K562 (cell line): ENCODE measurements at regions not wholly inside any gene's neighbourhood (a gene's known extent, or its start where the extent isn't known, plus 50 kb on each side); places are given as distances from the start of the nearest gene placed in this dataset.

Source experiments
- ATAC-seq: fragments of 200-7000 bp; cut with Tn5 transposase; 3 replicates; pipeline ENCODE4 v1.9.1; 2020; ENCODE audit warnings: moderate library complexity
- BruUV-seq: library from RNA; stranded (reverse); fragments of 400-500 nt; replicated peaks from 2 replicates; lab custom pipeline; 2021; lab: Mats Ljungman, UMichigan
- CTCF ChIA-PET: fragments of 300-600 bp; formaldehyde crosslinking; extraction: SDS; loops from one replicate; lab custom pipeline; 2021; ENCODE audit warnings: low intra/inter-chr PET ratio; lab: Yijun Ruan, JAX
- POLR2A ChIA-PET: fragments of 300-600, 350-650 bp; sonication (Branson Sonifier 250); formaldehyde crosslinking; extraction: SDS; loops from one replicate; lab custom pipeline; 2021; ENCODE audit warnings: antibody characterized with exemption, inconsistent platforms; lab: Yijun Ruan, JAX
- DNase-seq, 4 experiments: peaks; one replicate each; pipeline versions ENCODE4 v3.0.0 to v3.0.0-alpha.2; 2011 to 2018; ENCODE audit warnings: low spot score in 3 of 4, mixed read lengths in 3 of 4; ENCODE audit errors: extremely low read depth in 1 of 4
- FAIRE-seq: peaks from 2 replicates; lab custom pipeline; 2011; peaks lifted over from hg19 to GRCh38; lab: Jason Lieb, UNC
- H2AFZ ChIP-seq: 2 replicates; pipeline ENCODE4 v1.6.0; 2011; ENCODE audit warnings: low read depth, low read length, control low read depth, inconsistent platforms
- H3K27ac ChIP-seq: fragments of 200-600 bp; 3 replicates; pipeline ENCODE4 v1.8.0; 2011; ENCODE audit warnings: low read depth, mild to moderate bottlenecking, control low read depth, inconsistent platforms, low read length, moderate library complexity, mixed read lengths; ENCODE audit errors: extremely low read depth
- H3K27me3 ChIP-seq, 2 experiments: fragments of 300-600 bp in 1 of 2; 2 replicates in 1 of 2; 3 replicates in 1 of 2; pipeline versions ENCODE4 v1.6.0 to v1.8.0; 2011; ENCODE audit warnings: inconsistent platforms in 2 of 2, low read length in 2 of 2, mild to moderate bottlenecking in 1 of 2, mixed read lengths in 1 of 2, moderate library complexity in 1 of 2; ENCODE audit not compliant: control insufficient read depth in 2 of 2, insufficient read depth in 2 of 2
- H3K36me3 ChIP-seq: fragments of 300-600 bp; 3 replicates; pipeline ENCODE4 v1.8.0; 2011; ENCODE audit warnings: mild to moderate bottlenecking, low read length, inconsistent platforms; ENCODE audit not compliant: control insufficient read depth, insufficient read depth
- H3K4me1 ChIP-seq, 2 experiments: fragments of 200-600 bp in 1 of 2; replicated peaks in 1 of 2; 2 replicates in 1 of 2; 3 replicates in 1 of 2; pipeline versions ENCODE4 v1.5.1 to v1.8.0; 2011; ENCODE audit warnings: inconsistent platforms in 2 of 2, low read length in 2 of 2, mild to moderate bottlenecking in 1 of 2, mixed read lengths in 1 of 2, moderate library complexity in 1 of 2; ENCODE audit not compliant: control insufficient read depth in 2 of 2, insufficient read depth in 2 of 2
- H3K4me2 ChIP-seq: 2 replicates; pipeline ENCODE4 v1.6.1; 2011; ENCODE audit warnings: low read length, control low read depth, inconsistent platforms, mixed read lengths; ENCODE audit not compliant: insufficient read depth
- H3K4me3 ChIP-seq: fragments of 200-600 bp; sonication (generic), shearing (Covaris generic); 2 replicates; pipeline ENCODE4 v1.5.1; 2016; ENCODE audit warnings: control low read depth, inconsistent platforms
- H3K79me2 ChIP-seq: fragments of 200-600 bp; 3 replicates; pipeline ENCODE4 v1.8.0; 2011; ENCODE audit warnings: low read length, inconsistent platforms; ENCODE audit not compliant: control insufficient read depth, insufficient read depth
- H3K9ac ChIP-seq, 2 experiments: 2 replicates each; pipeline versions ENCODE4 v1.6.0 to v1.6.1; 2011; ENCODE audit warnings: low read depth in 2 of 2, low read length in 2 of 2, control low read depth in 1 of 2, inconsistent platforms in 1 of 2, mild to moderate bottlenecking in 1 of 2, mixed read lengths in 1 of 2; ENCODE audit not compliant: insufficient read depth in 1 of 2
- H3K9me1 ChIP-seq: one replicate; pipeline ENCODE4 v1.6.0; 2011; ENCODE audit warnings: inconsistent platforms, mild to moderate bottlenecking, low read length, moderate library complexity; ENCODE audit not compliant: control insufficient read depth, insufficient read depth
- H3K9me3 ChIP-seq: replicated peaks from 2 replicates; pipeline ENCODE4 v1.5.1; 2011; ENCODE audit warnings: low read depth, low read length, inconsistent platforms; ENCODE audit not compliant: control insufficient read depth, insufficient read depth
- H4K20me1 ChIP-seq: replicated peaks from 2 replicates; pipeline ENCODE4 v1.6.1; 2011; ENCODE audit warnings: low read length, inconsistent platforms, mixed read lengths; ENCODE audit not compliant: control insufficient read depth, insufficient read depth
- BHLHE40 ChIP-seq: IDR thresholded peaks from 2 replicates; pipeline ENCODE4 v1.6.1; 2011; ENCODE audit warnings: low read length, improper control_type of control experiment
- TAF7 ChIP-seq: fragments of 450-650 bp; IDR thresholded peaks from 2 replicates; pipeline ENCODE4 v1.6.1; 2016; ENCODE audit warnings: missing genetic modification characterization, missing compliant biosample characterization
- YBX1 ChIP-seq: fragments of 450-650 bp; IDR thresholded peaks from 2 replicates; pipeline ENCODE4 v1.7.1; 2016; ENCODE audit warnings: mild to moderate bottlenecking
- ZBTB17 ChIP-seq: fragments of 450-650 bp; formaldehyde crosslinking; IDR thresholded peaks from 2 replicates; pipeline ENCODE4 v1.4.0; 2020; ENCODE audit warnings: mild to moderate bottlenecking
- ZNF785 ChIP-seq: fragments of 250-450 bp; sonication (Bioruptor Pico); IDR thresholded peaks from 2 replicates; pipeline ENCODE4 v1.4.0; 2020; ENCODE audit warnings: mild to moderate bottlenecking
- WGBS: fragments of 100-300 bp; shearing (Covaris generic); methylation state at CpG from one replicate; pipeline ENCODE4 v1.1.6; 2016; ENCODE audit warnings: low coverage, mixed read lengths; ENCODE audit not compliant: insufficient coverage; ENCODE audit errors: missing lambda C conversion rate; 5-methylcytosine and 5-hydroxymethylcytosine counted together
- in situ Hi-C: fragments of 300-500 bp; cut with MboI; formaldehyde crosslinking; loops from 4 replicates; pipeline ENCODE4 v1.15.0; 2018; ENCODE audit warnings: inconsistent platforms, mixed read lengths
- intact Hi-C: fragments of 100-400 bp; cut with micrococcal nuclease; formaldehyde crosslinking; loops from 2 replicates; pipeline ENCODE4 v1.14.2; 2022
- TF ChIP-seq, protein P1 (sequence below): sonication (generic); formaldehyde crosslinking; IDR thresholded peaks from 2 replicates; pipeline ENCODE4 v1.8.1; 2023; ENCODE audit warnings: mild to moderate bottlenecking, missing genetic modification reagents
- TF ChIP-seq, protein P2 (sequence below): fragments of 250-450 bp; sonication (Bioruptor Pico); IDR thresholded peaks from 2 replicates; pipeline ENCODE4 v1.8.0; 2022; ENCODE audit warnings: moderate library complexity, mild to moderate bottlenecking, inconsistent platforms
- TF ChIP-seq, protein P3 (sequence below): fragments of 450-650 bp; formaldehyde crosslinking; IDR thresholded peaks from 2 replicates; pipeline ENCODE4 v1.4.0; 2020; ENCODE audit warnings: mild to moderate bottlenecking

DNA sequence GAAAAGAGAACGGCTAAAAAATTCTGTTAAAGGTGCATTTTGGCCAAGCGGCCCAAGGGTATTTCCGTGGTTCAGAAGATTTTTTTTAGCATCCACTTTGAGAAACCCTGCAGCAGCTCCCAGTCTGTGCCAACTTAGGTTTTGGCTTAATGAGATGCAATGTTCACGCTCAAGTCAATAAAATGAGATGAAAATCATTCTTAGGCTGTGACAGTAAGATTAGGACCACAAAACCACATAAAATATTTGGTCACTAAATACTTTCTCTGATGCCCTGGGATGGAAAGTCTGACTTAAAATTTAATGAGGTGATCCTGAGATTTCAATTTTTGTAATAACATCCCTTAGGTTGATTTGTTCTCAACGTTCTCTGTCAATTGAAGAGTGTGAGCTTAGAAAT is 74.2 kb upstream of the FHL2 start:
- no peaks in the 10 kb centered on the region for H3K36me3 ChIP-seq
- H3K9me1 ChIP-seq: no peaks in the 10 kb centered on the region
- no peaks in the 10 kb centered on the region for H3K9me3 ChIP-seq
- DNase-seq (no peak), FAIRE-seq (no peak), ATAC-seq (no peak)
- H3K27ac ChIP-seq: no peak overlapping the region
- ChIA-PET CTCF (no interaction called here), POLR2A (no interaction called here)
- intact Hi-C loops (no loop called here), in situ Hi-C loops (no loop called here)
- no peak overlapping the region for H3K9ac ChIP-seq
- H2AFZ ChIP-seq: no peak overlapping the region
- H3K4me2 ChIP-seq: no peak overlapping the region
- no TSS peak for BruUV-seq
- 56% methylated on average over 5 of the region's 5 CpGs for WGBS
- peaks cover 27 to 35% of the 10 kb centered on the region in 2 experiments for H3K4me1 ChIP-seq
- no peak for TF ChIP-seq TAF7 (tag)
- H3K27me3 ChIP-seq: no peaks in the 10 kb centered on the region
- H4K20me1 ChIP-seq: no peaks in the 10 kb centered on the region
- no peaks in the 10 kb centered on the region for H3K79me2 ChIP-seq
- H3K4me3 ChIP-seq: no peak overlapping the region

DNA sequence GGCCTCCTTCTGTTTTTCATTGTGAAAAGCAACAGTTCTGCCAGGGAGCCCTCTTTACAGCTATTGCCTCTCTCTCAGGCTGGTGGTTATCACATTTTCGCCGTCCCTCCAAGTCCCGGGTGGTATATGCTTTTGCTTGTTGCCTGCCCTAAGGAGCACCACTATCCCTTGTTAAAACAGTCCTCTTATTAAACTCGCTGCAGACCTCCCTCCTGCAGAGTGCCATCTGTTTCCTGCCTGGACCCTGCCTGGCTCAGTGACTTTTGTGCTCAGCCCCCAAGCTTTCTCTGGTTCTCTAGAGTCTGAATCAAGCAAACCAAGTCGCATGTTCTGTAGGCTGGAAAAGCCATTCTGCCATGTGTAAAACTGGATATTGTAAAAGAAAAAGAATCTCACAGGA is 72.1 kb upstream of the FHL2 start:
- Histone ChIP-seq H3K9ac (no peak overlapping the region), H2AFZ (0 out of 2 replicates have a peak overlapping the region, but pooled peaks have one; percentile 4), H3K27ac (no peak overlapping the region), H4K20me1 (no peaks in the 10 kb centered on the region), H3K4me1 (peaks cover 17 to 30% of the 10 kb centered on the region in 2 experiments), H3K9me3 (no peaks in the 10 kb centered on the region), H3K9me1 (no peaks in the 10 kb centered on the region), H3K4me2 (no peak overlapping the region), H3K27me3 (no peaks in the 10 kb centered on the region), H3K36me3 (no peaks in the 10 kb centered on the region), H3K4me3 (no peak overlapping the region), H3K79me2 (no peaks in the 10 kb centered on the region)
- no TSS peak for BruUV-seq
- WGBS: 62% methylated on average over 5 of the region's 5 CpGs
- CTCF ChIA-PET: no interaction called here
- no peak for FAIRE-seq
- intact Hi-C loops (no loop called here), in situ Hi-C loops (no loop called here)
- POLR2A ChIA-PET: interaction anchor here (0.9 kb wide), 1 partner anchor 15 kb away, joined by 3 read pairs; no protein-coding TSS in a partner anchor
- no peak for DNase-seq
- no peak for ATAC-seq
- TF ChIP-seq YBX1 (no peak), ZNF785 (CRISPR knock-in tag) (no peak), BHLHE40 (no peak), ZBTB17 (CRISPR knock-in tag) (no peak)
- TF ChIP-seq, protein P1, sequence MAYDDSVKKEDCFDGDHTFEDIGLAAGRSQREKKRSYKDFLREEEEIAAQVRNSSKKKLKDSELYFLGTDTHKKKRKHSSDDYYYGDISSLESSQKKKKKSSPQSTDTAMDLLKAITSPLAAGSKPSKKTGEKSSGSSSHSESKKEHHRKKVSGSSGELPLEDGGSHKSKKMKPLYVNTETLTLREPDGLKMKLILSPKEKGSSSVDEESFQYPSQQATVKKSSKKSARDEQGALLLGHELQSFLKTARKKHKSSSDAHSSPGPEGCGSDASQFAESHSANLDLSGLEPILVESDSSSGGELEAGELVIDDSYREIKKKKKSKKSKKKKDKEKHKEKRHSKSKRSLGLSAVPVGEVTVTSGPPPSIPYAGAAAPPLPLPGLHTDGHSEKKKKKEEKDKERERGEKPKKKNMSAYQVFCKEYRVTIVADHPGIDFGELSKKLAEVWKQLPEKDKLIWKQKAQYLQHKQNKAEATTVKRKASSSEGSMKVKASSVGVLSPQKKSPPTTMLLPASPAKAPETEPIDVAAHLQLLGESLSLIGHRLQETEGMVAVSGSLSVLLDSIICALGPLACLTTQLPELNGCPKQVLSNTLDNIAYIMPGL (CRISPR knock-in tag): no peak
- TF ChIP-seq, protein P2, sequence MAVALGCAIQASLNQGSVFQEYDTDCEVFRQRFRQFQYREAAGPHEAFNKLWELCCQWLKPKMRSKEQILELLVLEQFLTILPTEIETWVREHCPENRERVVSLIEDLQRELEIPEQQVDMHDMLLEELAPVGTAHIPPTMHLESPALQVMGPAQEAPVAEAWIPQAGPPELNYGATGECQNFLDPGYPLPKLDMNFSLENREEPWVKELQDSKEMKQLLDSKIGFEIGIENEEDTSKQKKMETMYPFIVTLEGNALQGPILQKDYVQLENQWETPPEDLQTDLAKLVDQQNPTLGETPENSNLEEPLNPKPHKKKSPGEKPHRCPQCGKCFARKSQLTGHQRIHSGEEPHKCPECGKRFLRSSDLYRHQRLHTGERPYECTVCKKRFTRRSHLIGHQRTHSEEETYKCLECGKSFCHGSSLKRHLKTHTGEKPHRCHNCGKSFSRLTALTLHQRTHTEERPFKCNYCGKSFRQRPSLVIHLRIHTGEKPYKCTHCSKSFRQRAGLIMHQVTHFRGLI (CRISPR knock-in tag): no peak
- TF ChIP-seq, protein P3, sequence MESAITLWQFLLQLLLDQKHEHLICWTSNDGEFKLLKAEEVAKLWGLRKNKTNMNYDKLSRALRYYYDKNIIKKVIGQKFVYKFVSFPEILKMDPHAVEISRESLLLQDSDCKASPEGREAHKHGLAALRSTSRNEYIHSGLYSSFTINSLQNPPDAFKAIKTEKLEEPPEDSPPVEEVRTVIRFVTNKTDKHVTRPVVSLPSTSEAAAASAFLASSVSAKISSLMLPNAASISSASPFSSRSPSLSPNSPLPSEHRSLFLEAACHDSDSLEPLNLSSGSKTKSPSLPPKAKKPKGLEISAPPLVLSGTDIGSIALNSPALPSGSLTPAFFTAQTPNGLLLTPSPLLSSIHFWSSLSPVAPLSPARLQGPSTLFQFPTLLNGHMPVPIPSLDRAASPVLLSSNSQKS (CRISPR knock-in tag): no peak
